ENCODE measurements at regions not wholly inside any gene's neighbourhood (a gene's known extent, or its start where the extent isn't known, plus 50 kb on each side); places are given as distances from the start of the nearest gene placed in this dataset.

DNA sequence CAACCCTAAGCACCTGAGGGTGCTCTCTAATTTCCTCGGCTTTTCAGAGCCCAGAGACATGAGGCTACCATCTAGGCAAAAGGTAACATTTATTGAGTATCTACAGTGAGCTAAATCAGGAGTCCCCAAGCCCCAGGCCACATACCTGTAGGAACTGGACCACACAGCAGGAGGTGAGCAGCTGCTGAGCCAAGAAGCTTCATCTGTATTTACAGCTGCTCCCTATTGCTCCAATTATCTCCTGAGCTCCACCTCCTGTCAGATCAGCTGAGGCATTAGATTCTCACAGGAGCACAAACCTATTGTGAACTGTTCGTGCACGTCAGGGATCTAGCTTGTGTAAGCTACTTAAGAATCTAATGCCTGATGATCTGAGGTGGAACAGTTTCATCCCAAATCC is 70.2 kb downstream of the RND3 start:
- no peak for DNase-seq (ENCODE audit: extremely low read depth, low read depth, low spot score)

DNA sequence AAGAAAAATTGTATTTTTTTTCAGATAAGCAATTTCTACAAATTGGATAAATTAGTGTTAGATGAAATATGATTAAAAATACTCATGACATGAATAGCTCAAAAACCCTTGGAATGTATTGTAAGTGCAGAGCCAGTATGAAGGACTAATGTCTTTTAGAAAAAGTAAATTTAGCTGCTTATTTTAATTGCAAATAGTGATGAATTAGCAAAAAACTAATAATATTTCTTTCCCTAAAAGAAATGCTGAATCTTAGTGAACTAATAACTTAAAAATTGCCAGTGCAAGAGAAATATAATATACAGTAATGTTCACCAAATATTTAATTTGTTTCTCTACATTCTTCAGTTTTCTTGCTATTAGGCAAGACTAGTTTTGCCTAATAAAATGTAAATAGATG is 72.4 kb downstream of the RND3 start:
- no peak for DNase-seq (ENCODE audit: extremely low read depth, low read depth, low spot score)

DNA sequence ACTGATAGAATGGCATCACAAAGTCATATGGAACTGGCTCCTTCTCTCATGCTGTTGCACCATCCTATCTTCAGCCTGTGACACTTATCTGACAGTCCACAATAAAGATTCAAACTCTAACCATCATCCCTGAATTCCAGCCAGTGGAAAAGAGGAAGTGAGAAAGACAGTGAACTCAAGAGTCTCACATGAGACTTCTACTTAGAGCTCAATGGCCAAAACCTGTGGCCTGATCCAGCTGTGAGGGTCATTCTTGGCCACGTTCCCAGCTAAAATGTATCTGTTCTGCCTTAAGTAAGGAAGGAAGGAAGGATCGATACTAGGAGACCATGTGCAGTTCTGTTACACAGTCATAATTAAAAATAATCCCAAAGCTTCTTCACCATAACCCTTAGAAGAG is 73.6 kb downstream of the RND3 start:
- no peak for DNase-seq (ENCODE audit: extremely low read depth, low read depth, low spot score)

DNA sequence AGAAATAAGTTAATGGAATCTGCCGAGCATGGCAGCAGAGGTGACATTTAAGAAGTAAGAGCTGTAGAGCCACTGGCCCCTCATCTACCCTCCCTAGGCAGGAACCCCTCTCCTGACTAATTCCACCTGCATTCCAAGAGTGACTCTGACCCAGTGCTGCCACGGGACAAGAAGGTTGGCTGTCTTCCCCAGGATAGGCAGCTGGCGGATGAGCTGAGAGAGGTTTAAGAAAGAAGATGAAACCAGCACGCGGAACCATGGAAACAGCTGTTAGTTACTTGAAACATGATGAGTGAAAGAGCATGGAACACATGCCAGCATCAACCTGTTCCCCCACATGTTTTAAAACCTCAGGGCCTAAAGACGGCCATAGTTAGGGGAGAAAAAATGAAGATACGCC is 74.1 kb downstream of the RND3 start:
- DNase-seq (ENCODE audit: extremely low read depth, low read depth, low spot score) = no peak

DNA sequence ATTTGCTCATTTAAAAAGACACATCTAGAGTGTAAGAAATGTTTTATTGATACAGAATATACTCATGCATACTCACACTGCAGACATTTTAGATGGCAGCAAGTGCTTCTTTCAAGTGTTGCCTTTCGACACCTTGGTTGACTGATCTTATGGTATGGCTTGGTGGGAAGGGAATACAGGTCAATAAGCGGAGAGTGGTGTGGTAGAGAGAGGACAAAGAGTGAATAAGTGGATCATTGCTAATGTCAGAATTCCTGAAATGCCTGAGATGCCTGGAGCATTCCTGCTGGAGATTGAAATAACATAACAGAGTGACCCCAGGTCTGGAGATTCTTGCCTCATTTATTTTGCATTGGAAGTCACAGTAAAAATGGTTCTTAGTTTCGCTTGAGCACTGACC is 76.7 kb downstream of the RND3 start:
- peak; percentile 68 for DNase-seq (ENCODE audit: extremely low read depth, low read depth, low spot score)

DNA sequence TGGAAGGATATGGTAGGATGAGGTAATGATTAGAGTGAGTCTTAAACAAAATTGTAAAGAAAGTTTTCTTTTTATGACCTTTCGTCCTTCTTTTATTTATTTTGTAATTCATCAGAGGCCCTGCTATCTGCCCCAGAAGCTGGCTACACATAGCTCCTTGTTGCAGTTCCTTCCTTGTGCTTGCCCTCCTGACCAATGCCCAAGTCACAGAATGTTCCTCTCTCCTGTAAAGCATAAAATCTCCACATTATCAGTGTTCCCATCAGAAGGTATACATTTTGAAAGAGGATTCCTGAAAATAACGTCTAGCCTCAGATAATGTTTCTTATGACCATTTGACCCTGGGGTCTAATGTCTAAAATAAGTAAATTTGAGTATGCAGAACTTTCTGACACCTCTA is 78.3 kb downstream of the RND3 start:
- no peak for DNase-seq (ENCODE audit: extremely low read depth, low read depth, low spot score)

- DNase-seq (ENCODE audit: extremely low read depth, low read depth, low spot score) = no peak
These were observed 83.3 kb downstream of the RND3 start for GRCh38 chr2:150404147-150404546.

DNA sequence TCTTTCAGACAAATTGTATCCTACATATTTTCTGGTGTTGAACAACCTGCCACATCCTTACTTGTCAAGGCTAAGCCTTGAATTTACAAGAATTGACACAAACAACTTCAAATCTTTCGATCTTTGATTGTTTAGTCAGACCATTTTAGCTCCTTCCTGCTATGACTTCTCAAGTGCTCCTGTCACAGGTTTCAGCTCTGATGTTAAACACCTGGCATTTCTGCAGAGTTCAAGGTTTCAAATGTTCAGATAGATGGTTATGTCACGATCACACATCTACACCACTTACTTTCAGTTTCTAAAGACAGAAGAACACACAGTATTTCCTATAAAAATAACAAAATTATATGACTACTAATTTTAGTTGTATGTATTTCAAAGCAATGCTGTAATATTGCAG is 84.0 kb downstream of the RND3 start:
- DNase-seq (ENCODE audit: extremely low read depth, low read depth, low spot score) = no peak

- no peak for DNase-seq (ENCODE audit: extremely low read depth, low read depth, low spot score)
These were observed 84.5 kb downstream of the RND3 start for GRCh38 chr2:150402953-150403352.

- no peak for DNase-seq (ENCODE audit: extremely low read depth, low read depth, low spot score)
These were observed 86.6 kb downstream of the RND3 start for GRCh38 chr2:150400849-150401248.

DNA sequence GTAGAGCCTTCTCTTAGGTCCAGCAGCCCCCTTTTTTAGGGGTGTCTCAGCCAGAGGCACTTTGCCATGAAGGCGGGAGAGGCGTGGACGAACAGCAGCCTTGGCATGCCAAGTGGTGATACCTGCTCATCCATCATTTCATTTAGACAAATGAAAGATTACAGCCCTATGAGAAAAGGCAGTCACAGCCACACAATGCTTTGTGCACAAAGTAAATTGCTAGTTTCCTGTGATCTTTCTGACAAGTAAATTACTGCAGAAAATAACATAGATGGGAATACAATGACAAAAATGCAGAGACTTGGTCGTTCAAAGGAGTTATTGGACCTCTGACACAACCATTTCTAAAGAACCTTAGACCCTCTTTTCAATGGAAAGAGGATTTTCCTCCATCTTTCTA is 94.9 kb downstream of the RND3 start:
- no peak for DNase-seq (ENCODE audit: extremely low read depth, low read depth, low spot score)

DNA sequence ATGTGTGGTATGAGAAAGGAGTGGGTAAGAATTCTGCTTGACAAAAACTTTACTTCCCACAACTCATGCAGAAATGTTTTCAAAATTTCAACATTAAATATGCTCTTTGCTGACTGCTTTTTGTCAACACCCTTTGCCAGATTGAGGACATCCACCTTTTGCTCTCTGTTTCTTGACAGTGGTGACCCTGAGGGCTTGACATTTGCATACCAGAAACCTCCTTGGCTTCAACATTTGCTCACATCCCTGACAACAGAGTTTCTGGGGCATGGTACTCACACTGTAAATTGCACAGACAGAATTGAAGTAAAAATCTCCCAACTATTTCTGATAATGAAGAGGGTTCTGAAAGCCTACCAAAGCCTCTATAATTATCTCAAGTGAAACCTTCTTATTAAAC is 95.7 kb downstream of the RND3 start:
- no peak for DNase-seq (ENCODE audit: extremely low read depth, low read depth, low spot score)

DNA sequence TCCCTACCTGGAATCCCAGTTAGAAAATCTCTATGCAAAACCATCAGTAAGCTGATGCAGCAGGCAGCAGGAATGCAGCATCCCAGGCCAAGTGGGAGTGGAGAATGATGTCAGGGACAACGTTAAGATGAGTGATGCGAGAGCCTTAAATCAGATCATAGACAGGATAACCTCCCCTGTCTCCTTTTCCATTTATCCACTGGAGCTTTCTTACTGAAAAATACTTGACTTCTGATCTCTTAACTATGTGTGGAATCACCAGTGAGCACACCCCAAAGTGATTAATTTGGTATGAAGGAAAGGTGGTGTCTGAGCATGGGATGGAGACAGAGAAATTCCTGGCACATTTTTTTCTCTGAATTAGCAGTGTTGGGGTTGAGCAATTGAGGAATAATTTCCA is 98.0 kb downstream of the RND3 start:
- DNase-seq (ENCODE audit: extremely low read depth, low read depth, low spot score) = no peak

DNA sequence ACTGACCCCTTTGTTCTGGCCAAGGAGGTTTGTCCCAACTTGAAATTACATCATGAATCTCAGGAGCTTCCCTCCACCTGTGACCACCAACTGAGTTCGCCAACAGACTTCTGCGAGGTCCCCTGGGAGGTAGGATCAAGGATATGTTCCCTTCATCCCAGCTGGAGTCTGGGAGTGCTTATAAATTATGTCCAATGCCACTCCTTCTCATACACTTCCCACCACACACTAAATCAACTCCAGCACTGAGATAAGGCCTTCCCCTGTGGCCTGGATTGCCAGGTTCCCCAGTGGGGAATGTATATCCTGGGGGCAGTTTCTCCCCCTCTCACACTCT is 99.2 kb downstream of the RND3 start:
- no peak for DNase-seq (ENCODE audit: extremely low read depth, low read depth, low spot score)

- no peak for DNase-seq (ENCODE audit: extremely low read depth, low read depth, low spot score)
These were observed 99.7 kb downstream of the RND3 start for GRCh38 chr2:150387586-150388288.

- DNase-seq (ENCODE audit: extremely low read depth, low read depth, low spot score) = no peak
These were observed 102.3 kb downstream of the RND3 start for GRCh38 chr2:150385211-150385610.

GRCh38 chr2:150383587-150383986 is 103.9 kb downstream of the RND3 start:
- no peak for DNase-seq (ENCODE audit: extremely low read depth, low read depth, low spot score)

DNA sequence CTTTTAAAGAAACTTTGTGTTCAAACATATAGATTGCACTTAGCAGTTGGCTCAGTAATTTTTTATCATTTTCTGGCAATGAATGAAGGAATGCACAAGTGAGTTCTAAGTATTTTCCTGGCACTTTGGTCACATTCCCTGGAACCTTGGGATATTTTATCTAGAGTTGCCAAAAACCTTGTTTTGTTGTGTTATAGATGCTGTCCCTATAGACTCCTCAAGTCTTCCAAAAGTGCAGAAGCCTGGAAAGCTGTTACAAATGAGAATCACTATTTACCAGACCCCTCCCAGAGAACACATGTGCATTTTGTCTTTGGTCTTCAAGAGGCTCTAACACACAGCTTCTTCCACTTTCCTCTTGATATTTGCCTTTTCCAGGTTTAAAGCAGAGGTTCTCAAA is 108.3 kb downstream of the RND3 start:
- no peak for DNase-seq (ENCODE audit: extremely low read depth, low read depth, low spot score)

DNA sequence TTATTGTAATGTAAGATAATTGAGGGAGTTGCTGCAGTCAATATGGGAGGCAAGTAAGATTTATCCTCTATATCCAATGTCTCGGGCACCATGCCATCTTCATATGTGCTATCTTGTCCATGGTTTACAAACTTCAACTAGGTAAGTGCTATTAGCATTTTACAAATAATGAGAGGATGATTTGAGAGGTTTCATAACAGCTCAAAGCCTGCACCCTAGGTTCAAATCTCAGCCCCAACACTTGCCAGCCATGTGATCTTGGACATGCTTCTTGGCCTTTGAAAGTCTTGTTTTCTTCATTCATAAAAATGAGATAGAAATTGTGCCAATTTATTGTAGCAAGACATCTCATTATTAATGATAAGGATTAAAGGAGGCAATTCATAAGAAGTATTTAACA is 108.8 kb downstream of the RND3 start:
- no peak for DNase-seq (ENCODE audit: extremely low read depth, low read depth, low spot score)

GRCh38 chr2:150376553-150377335 is 110.7 kb downstream of the RND3 start:
- no peak for DNase-seq (ENCODE audit: extremely low read depth, low read depth, low spot score)

- no peak for DNase-seq (ENCODE audit: extremely low read depth, low read depth, low spot score)
These were observed 112.1 kb downstream of the RND3 start for GRCh38 chr2:150375333-150375732.

- no peak for DNase-seq (ENCODE audit: extremely low read depth, low read depth, low spot score)
These were observed 113.0 kb downstream of the RND3 start for GRCh38 chr2:150374492-150374891.

DNA sequence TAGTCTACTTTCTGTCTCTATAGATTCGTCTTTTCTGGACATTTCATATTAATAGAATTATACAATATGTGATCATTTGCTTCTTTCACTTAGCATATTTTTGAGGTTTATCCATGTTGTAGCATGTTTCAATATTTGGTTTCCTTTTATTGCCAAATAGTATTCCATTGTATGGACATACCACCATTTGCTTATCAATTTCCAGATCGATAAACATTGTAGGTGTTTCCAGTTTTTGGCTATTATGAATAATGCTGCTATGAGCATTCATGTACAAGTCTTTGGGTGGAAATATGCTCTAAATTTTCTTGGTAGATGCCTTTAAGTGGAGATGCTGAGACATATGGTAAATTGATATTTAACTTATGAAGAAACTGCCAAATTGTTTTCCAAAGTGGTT is 114.1 kb downstream of the RND3 start:
- DNase-seq (ENCODE audit: extremely low read depth, low read depth, low spot score) = no peak
